GM20000 (cell line): ENCODE measurements at regions not wholly inside any gene's neighbourhood (a gene's known extent, or its start where the extent isn't known, plus 50 kb on each side); places are given as distances from the start of the nearest gene placed in this dataset.

Experiments
- DNase-seq: peaks from one replicate; pipeline ENCODE4 v3.0.0; 2012; ENCODE audit warnings: low spot score
- CTCF ChIP-seq: IDR thresholded peaks from 2 replicates; pipeline ENCODE4 v1.5.1; 2012; ENCODE audit warnings: mild to moderate bottlenecking, control low read depth; ENCODE audit errors: extremely low read depth, missing control alignments

GRCh38 chr17:77489239-77489892 lies 348.6 kb downstream of the SEC14L1 start:
- DNase-seq: no peak
- TF ChIP-seq CTCF: no peak

- TF ChIP-seq CTCF: no peak
- DNase-seq: no peak
Observed at GRCh38 chr17:77489893-77490255, 349.1 kb downstream of the SEC14L1 start.

GRCh38 chr17:77490361-77491183 lies 349.8 kb downstream of the SEC14L1 start:
- DNase-seq: no peak
- TF ChIP-seq CTCF: no peak

GRCh38 chr17:77491921-77492445 lies 351.2 kb downstream of the SEC14L1 start:
- TF ChIP-seq CTCF: no peak
- peak; percentile 75 for DNase-seq

GRCh38 chr17:77492446-77493237 lies 351.9 kb downstream of the SEC14L1 start:
- no peak for TF ChIP-seq CTCF
- no peak for DNase-seq

GRCh38 chr17:77493238-77493820 lies 352.6 kb downstream of the SEC14L1 start:
- no peak for DNase-seq
- no peak for TF ChIP-seq CTCF
